HepG2 (cell line): ENCODE measurements at regions not wholly inside any gene's neighbourhood (a gene's known extent, or its start where the extent isn't known, plus 50 kb on each side); places are given as distances from the start of the nearest gene placed in this dataset.
A peak's percentile ranks its signal among the peaks of the same experiment; 100 is the strongest.

ENCODE experiments used
- ATAD3A ChIP-seq: sonication (generic); formaldehyde crosslinking; IDR thresholded peaks from 2 replicates; pipeline ENCODE4 v1.4.0; 2020; ENCODE audit warnings: missing genetic modification reagents
- ATF6 ChIP-seq: sonication (generic); formaldehyde crosslinking; conservative IDR thresholded peaks from 2 replicates; pipeline ENCODE4 v1.4.0; 2020; ENCODE audit warnings: missing genetic modification reagents
- CBX5 ChIP-seq: sonication (generic); formaldehyde crosslinking; IDR thresholded peaks from 2 replicates; pipeline ENCODE4 v1.4.0; 2020; ENCODE audit warnings: missing genetic modification reagents, borderline replicate concordance
- CCDC6 ChIP-seq: sonication (generic); formaldehyde crosslinking; IDR thresholded peaks from 2 replicates; pipeline ENCODE4 v1.8.1; 2022; ENCODE audit warnings: mild to moderate bottlenecking, missing genetic modification reagents, moderate library complexity
- MXD4 ChIP-seq: IDR thresholded peaks from 2 replicates; pipeline ENCODE4 v1.6.1; 2016; ENCODE audit warnings: mild to moderate bottlenecking, missing biosample characterization, missing genetic modification reagents
- PLSCR1 ChIP-seq: sonication (generic); formaldehyde crosslinking; IDR thresholded peaks from 2 replicates; pipeline ENCODE4 v1.5.0; 2020; ENCODE audit warnings: missing genetic modification reagents, mild to moderate bottlenecking, borderline replicate concordance
- POGZ ChIP-seq: sonication (generic); formaldehyde crosslinking; IDR thresholded peaks from 2 replicates; pipeline ENCODE4 v1.4.0; 2020; ENCODE audit warnings: mild to moderate bottlenecking, missing genetic modification reagents
- TARDBP ChIP-seq: sonication (generic); formaldehyde crosslinking; IDR thresholded peaks from 2 replicates; pipeline ENCODE4 v1.8.0; 2022; ENCODE audit warnings: mild to moderate bottlenecking, missing genetic modification reagents
- TFE3 ChIP-seq: IDR thresholded peaks from 2 replicates; pipeline ENCODE4 v1.6.1; 2016
- THAP11 ChIP-seq: IDR thresholded peaks from 2 replicates; pipeline ENCODE4 v1.6.1; 2016; ENCODE audit warnings: missing biosample characterization, missing genetic modification reagents
- ZBED4 ChIP-seq: sonication (generic); formaldehyde crosslinking; IDR thresholded peaks from 2 replicates; pipeline ENCODE4 v1.4.0; 2020; ENCODE audit warnings: missing genetic modification reagents, borderline replicate concordance
- ZMAT3 ChIP-seq: sonication (generic); formaldehyde crosslinking; conservative IDR thresholded peaks from 2 replicates; pipeline ENCODE4 v1.7.0; 2021; ENCODE audit warnings: missing genetic modification reagents
- ZNF225 ChIP-seq: sonication (generic); formaldehyde crosslinking; IDR thresholded peaks from 2 replicates; pipeline ENCODE4 v1.4.0; 2020; ENCODE audit warnings: mild to moderate bottlenecking, missing genetic modification reagents
- ZNF296 ChIP-seq: sonication (generic); formaldehyde crosslinking; conservative IDR thresholded peaks from 2 replicates; pipeline ENCODE4 v1.5.0; 2020; ENCODE audit warnings: mild to moderate bottlenecking, missing genetic modification reagents
- ZNF430 ChIP-seq: sonication (generic); formaldehyde crosslinking; IDR thresholded peaks from 2 replicates; pipeline ENCODE4 v1.9.0; 2021; ENCODE audit warnings: mild to moderate bottlenecking, missing genetic modification reagents
- ZNF451 ChIP-seq: sonication (generic); formaldehyde crosslinking; IDR thresholded peaks from 2 replicates; pipeline ENCODE4 v1.5.0; 2020; ENCODE audit warnings: mild to moderate bottlenecking, missing genetic modification reagents
- ZNF709 ChIP-seq: sonication (generic); formaldehyde crosslinking; IDR thresholded peaks from 2 replicates; pipeline ENCODE4 v1.5.0; 2020; ENCODE audit warnings: mild to moderate bottlenecking, missing genetic modification reagents
- ZNF883 ChIP-seq: sonication (generic); formaldehyde crosslinking; IDR thresholded peaks from 2 replicates; pipeline ENCODE4 v1.5.1; 2020; ENCODE audit warnings: mild to moderate bottlenecking, missing genetic modification reagents; ENCODE audit errors: not compliant biosample characterization

GRCh38 chr7:138396251-138397070 lies 63.6 kb upstream of the TRIM24 start (continued):
- TF ChIP-seq ATF6 (CRISPR knock-in tag) (no peak), ATAD3A (CRISPR knock-in tag) (no peak), MXD4 (CRISPR knock-in tag) (peak; percentile 73; the same call in 1 of the 2 replicates), CCDC6 (CRISPR knock-in tag) (no peak), TARDBP (CRISPR knock-in tag) (peak; percentile 82), POGZ (CRISPR knock-in tag) (peak; percentile 76; the same call in 1 of the 2 replicates), ZNF430 (CRISPR knock-in tag) (no peak; the same call in 1 of the 2 replicates), ZMAT3 (CRISPR knock-in tag) (no peak), TFE3 (peak; percentile 52; the same call in 1 of the 2 replicates), THAP11 (peak; percentile 57), CBX5 (CRISPR knock-in tag) (no peak), ZNF883 (CRISPR knock-in tag) (no peak), ZNF709 (CRISPR knock-in tag) (no peak), PLSCR1 (CRISPR knock-in tag) (no peak), ZNF225 (CRISPR knock-in tag) (no peak), ZNF296 (CRISPR knock-in tag) (no peak), ZNF451 (CRISPR knock-in tag) (no peak), ZBED4 (CRISPR knock-in tag) (no peak)
